HG03469 (cell line): ENCODE measurements at regions not wholly inside any gene's neighbourhood (a gene's known extent, or its start where the extent isn't known, plus 50 kb on each side); places are given as distances from the start of the nearest gene placed in this dataset.
"Not testable (repeated sequence)": the region's sequence is repeated elsewhere in the genome, so short reads cannot be mapped to it uniquely, and the experiment has no call there.

Source experiments
- ATAC-seq: cut with Tn5 transposase; IDR thresholded peaks from one replicate; pipeline ENCODE4 v1.9.1; 2021; ENCODE audit warnings: mild to moderate bottlenecking, moderate library complexity, moderate number of reproducible peaks; ENCODE audit not compliant: unreplicated experiment

DNA sequence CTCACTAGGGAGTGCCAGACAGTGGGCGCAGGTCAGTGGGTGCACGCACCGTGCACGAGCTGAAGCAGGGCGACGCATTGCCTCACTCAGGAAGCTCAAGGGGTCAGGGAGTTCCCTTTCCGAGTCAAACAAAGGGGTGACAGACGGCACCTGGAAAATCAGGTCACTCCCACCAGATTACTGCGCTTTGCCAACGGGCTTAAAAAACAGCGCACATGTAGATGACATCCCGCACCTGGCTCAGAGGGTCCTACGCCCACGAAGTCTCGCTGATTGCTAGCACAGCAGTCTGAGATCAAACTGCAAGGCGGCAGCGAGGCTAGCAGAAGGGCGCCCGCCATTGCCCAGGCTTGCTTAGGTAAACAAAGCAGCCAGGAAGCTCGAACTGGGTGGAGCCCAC is 428.5 kb upstream of the SLC39A10 start:
- not testable (repeated sequence) for ATAC-seq

GRCh38 chr2:195214072-195214471 is 443.0 kb upstream of the SLC39A10 start:
- ATAC-seq = no peak

GRCh38 chr2:195212586-195212985 is 444.4 kb upstream of the SLC39A10 start:
- ATAC-seq = no peak

DNA sequence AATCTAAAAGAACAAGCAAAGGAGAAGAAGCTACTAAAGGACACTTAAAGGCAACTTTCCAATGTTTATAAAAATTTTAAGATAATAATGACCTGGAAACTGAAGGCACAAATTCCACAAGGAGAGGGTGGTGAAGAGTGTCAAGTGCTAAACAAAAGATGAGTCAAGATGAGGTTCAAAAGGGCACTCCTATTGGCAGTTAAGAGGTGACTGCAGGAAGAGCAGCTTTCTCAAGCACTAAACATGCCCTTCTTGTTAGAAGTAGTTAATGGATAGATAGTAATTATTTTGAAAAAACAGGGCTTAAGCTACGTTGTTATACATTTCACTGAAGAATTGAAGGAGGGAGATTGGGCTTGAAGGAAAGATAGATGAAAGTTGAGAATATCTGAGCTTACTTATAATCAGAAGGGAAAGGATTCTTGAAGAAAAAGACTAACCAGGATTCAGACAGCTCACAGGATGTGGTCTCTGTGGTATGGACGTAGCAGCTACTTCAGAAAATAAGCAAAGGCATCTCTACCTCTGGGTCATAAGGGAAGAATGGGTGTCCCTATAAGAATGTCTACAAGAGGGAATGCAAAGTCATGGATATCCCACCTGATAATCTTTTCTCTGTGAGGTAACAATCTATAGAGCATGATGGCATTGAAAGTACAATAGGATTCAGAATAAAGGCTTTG is 454.7 kb upstream of the SLC39A10 start:
- no peak for ATAC-seq

DNA sequence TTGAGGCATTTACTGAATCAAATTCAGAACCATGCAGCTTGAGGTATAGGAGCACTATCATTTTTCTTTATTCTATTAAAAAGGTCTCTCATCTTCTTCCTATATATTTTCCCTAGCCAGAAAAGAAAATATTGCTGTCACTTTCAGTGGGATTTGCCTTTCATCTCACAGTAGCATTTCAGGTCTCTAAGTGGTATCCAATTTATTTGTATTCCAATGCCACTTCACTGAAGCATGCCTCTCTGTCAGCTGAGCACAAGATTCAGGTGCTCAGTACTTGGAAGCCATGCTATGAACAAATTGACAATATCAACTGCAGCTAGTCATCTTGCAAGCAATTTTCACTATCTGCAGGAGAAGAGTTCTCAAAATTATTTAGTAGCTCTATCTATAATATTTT is 457.2 kb upstream of the SLC39A10 start:
- no peak for ATAC-seq

GRCh38 chr2:195181059-195181705 is 475.8 kb upstream of the SLC39A10 start:
- no peak for ATAC-seq

GRCh38 chr2:195168369-195168768 is 488.7 kb upstream of the SLC39A10 start:
- ATAC-seq = no peak

- no peak for ATAC-seq
These were observed 492.1 kb upstream of the SLC39A10 start for GRCh38 chr2:195164930-195165329.

GRCh38 chr2:195162918-195163317 is 494.1 kb upstream of the SLC39A10 start:
- ATAC-seq = no peak

- no peak for ATAC-seq
These were observed 494.8 kb upstream of the SLC39A10 start for GRCh38 chr2:195162194-195162593.

DNA sequence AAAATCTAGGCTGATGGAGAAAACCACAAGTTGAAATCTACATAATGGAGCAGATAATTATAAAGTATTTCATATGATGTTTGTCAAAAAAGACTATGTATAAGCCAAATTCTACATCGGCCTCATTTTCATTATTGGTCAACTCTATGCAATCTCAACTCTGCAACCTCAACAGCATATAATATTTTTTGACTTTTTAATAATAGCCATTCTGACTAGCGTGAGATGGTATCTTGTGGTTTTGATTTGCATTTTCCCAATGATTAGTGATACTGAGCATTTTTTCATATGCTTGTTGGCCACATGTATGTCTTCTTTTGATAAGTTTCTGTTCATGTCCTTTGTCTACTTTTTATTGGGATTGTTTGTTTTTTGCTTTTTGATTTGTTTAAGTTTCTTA is 496.1 kb upstream of the SLC39A10 start:
- no peak for ATAC-seq

- ATAC-seq = no peak
These were observed 505.3 kb upstream of the SLC39A10 start for GRCh38 chr2:195151711-195152110.

- ATAC-seq = no peak
These were observed 506.2 kb upstream of the SLC39A10 start for GRCh38 chr2:195150819-195151218.

GRCh38 chr2:195148004-195148403 is 509.0 kb upstream of the SLC39A10 start:
- no peak for ATAC-seq

- no peak for ATAC-seq
These were observed 510.1 kb upstream of the SLC39A10 start for GRCh38 chr2:195146761-195147541.

- ATAC-seq = no peak
These were observed 518.6 kb upstream of the SLC39A10 start for GRCh38 chr2:195138435-195138834.

DNA sequence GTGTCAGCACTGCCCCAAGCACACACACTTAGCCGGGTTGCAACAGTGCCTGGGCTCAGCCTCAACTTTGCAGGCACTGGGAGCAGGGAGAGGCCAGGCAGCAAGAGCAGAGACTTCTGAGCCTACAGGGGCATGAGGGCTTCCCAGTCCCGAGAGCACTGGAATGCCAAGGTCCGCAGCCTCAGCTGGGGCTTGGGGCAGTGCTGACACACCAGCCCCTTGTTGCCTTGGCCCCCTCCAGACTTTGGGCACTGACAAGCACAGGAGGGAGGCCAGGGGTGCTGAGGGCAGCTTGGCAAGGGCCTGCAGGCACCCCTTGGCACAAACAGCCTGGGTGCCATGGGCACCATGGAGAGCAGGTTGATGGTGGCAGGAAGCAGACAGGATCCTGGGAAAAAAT is 531.1 kb upstream of the SLC39A10 start:
- not testable (repeated sequence) for ATAC-seq

- ATAC-seq = no peak
These were observed 532.5 kb upstream of the SLC39A10 start for GRCh38 chr2:195124391-195125079.

DNA sequence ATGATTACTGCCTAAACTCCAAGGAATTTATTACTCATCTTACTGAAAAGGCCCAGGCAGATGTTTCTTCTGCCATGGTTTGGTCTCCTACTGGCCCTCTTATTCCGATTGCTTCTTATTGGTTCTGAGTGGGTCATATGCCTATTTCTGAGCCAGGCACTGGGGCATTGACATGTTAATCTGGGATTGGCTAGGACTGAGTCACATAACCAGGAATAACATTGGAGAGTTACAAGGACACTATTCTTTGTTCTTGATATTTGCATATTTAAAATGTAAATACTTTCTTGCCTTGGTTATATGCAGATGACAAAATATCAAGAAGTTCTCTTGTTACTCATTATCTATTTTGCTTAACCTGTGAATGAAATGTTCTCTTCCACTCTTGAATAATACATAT is 534.4 kb upstream of the SLC39A10 start:
- ATAC-seq = no peak

DNA sequence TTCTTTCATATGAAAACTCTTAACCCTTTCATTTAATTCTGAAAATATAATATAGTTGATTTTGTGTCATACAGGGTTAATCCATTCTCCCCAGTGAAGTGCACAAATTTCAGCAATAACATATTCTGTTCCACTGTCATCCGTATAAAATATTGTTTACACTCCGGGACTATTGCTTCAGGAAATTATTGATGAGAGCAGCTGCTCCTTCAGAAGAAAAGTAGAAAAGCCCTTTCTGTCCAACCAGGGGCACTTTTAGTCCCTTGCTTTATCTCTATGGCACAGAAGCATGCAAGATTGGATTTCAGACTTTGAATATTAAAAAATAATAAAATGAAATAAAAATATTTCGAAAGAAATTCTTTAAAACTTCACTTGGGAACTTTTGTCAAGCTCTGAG is 535.7 kb upstream of the SLC39A10 start:
- ATAC-seq = no peak

GRCh38 chr2:195119231-195119630 is 537.8 kb upstream of the SLC39A10 start:
- ATAC-seq = no peak
